Osteocyte (in vitro differentiated cells): ENCODE measurements at regions not wholly inside any gene's neighbourhood (a gene's known extent, or its start where the extent isn't known, plus 50 kb on each side); places are given as distances from the start of the nearest gene placed in this dataset.
"Not testable (repeated sequence)": the region's sequence is repeated elsewhere in the genome, so short reads cannot be mapped to it uniquely, and the experiment has no call there.

ENCODE experiments used
- DNase-seq: peaks from one replicate; pipeline ENCODE4 v3.0.0; 2021; ENCODE audit warnings: mixed read lengths; ENCODE audit not compliant: unreplicated experiment; ENCODE audit errors: extremely low spot score
- H3K27ac Mint-ChIP-seq: one replicate; pipeline ENCODE4 v1.8.0; 2021; ENCODE audit warnings: mild to moderate bottlenecking, mixed read lengths; ENCODE audit not compliant: unreplicated experiment
- H3K27me3 Mint-ChIP-seq: one replicate; pipeline ENCODE4 v1.8.0; 2021; ENCODE audit warnings: mixed read lengths; ENCODE audit not compliant: unreplicated experiment
- H3K36me3 Mint-ChIP-seq: one replicate; pipeline ENCODE4 v1.8.0; 2021; ENCODE audit warnings: mixed read lengths; ENCODE audit not compliant: unreplicated experiment
- H3K4me1 Mint-ChIP-seq: one replicate; pipeline ENCODE4 v1.8.0; 2021; ENCODE audit warnings: mixed read lengths; ENCODE audit not compliant: unreplicated experiment
- H3K4me3 Mint-ChIP-seq: one replicate; pipeline ENCODE4 v1.8.0; 2021; ENCODE audit warnings: mild to moderate bottlenecking, moderate library complexity, mixed read lengths; ENCODE audit not compliant: unreplicated experiment
- H3K9me3 Mint-ChIP-seq: one replicate; pipeline ENCODE4 v1.8.0; 2021; ENCODE audit warnings: mixed read lengths; ENCODE audit not compliant: unreplicated experiment
- CTCF ChIP-seq: fragments of 200-600 bp; sonication (generic); IDR thresholded peaks from 2 replicates; pipeline ENCODE4 v1.5.0; 2021; ENCODE audit warnings: antibody characterized with exemption, mild to moderate bottlenecking, moderate library complexity

- H3K36me3 Mint-ChIP-seq = peaks cover 42% of the 10 kb centered on the region
Measured at GRCh38 chr7:149608168-149608567, 110.6 kb upstream of the ZNF746 start.

GRCh38 chr7:149607683-149608082 lies 110.1 kb upstream of the ZNF746 start:
- DNase-seq = no peak
- peaks cover 40% of the 10 kb centered on the region for H3K36me3 Mint-ChIP-seq
- no peak overlapping the region for H3K4me3 Mint-ChIP-seq
- H3K4me1 Mint-ChIP-seq = no peaks in the 10 kb centered on the region
- H3K27me3 Mint-ChIP-seq = no peaks in the 10 kb centered on the region
- H3K9me3 Mint-ChIP-seq = no peaks in the 10 kb centered on the region
- H3K27ac Mint-ChIP-seq = no peak overlapping the region
- no peak for TF ChIP-seq CTCF

More at GRCh38 chr7:149608168-149608567, 110.6 kb upstream of the ZNF746 start:
- H3K27me3 Mint-ChIP-seq = no peaks in the 10 kb centered on the region
- H3K9me3 Mint-ChIP-seq = no peaks in the 10 kb centered on the region
- H3K4me1 Mint-ChIP-seq = no peaks in the 10 kb centered on the region
- no peak overlapping the region for H3K4me3 Mint-ChIP-seq
- no peak for DNase-seq
- no peak overlapping the region for H3K27ac Mint-ChIP-seq
- TF ChIP-seq CTCF = no peak

- Mint-ChIP-seq H3K27me3 (no peaks in the 10 kb centered on the region), H3K4me3 (no peak overlapping the region), H3K27ac (no peak overlapping the region), H3K9me3 (no peaks in the 10 kb centered on the region), H3K4me1 (no peaks in the 10 kb centered on the region), H3K36me3 (peaks cover 38% of the 10 kb centered on the region)
- TF ChIP-seq CTCF = no peak
- DNase-seq = no peak
Measured at GRCh38 chr7:149606826-149607225, 109.2 kb upstream of the ZNF746 start.

- H3K4me1 Mint-ChIP-seq = no peaks in the 10 kb centered on the region
- TF ChIP-seq CTCF = no peak
- no peak overlapping the region for H3K4me3 Mint-ChIP-seq
- no peaks in the 10 kb centered on the region for H3K27me3 Mint-ChIP-seq
- DNase-seq = no peak
- H3K36me3 Mint-ChIP-seq = peaks cover 38% of the 10 kb centered on the region
- H3K27ac Mint-ChIP-seq = no peak overlapping the region
- no peaks in the 10 kb centered on the region for H3K9me3 Mint-ChIP-seq
Measured at GRCh38 chr7:149605696-149606095, 108.1 kb upstream of the ZNF746 start.

- Mint-ChIP-seq H3K4me3 (no peak overlapping the region), H3K9me3 (no peaks in the 10 kb centered on the region)
- no peak for TF ChIP-seq CTCF
Measured at GRCh38 chr7:149604521-149604920, 106.9 kb upstream of the ZNF746 start.

GRCh38 chr7:149600669-149601330 lies 103.2 kb upstream of the ZNF746 start:
- H3K27ac Mint-ChIP-seq, H3K4me1 Mint-ChIP-seq, H3K9me3 Mint-ChIP-seq, H3K27me3 Mint-ChIP-seq, H3K4me3 Mint-ChIP-seq, DNase-seq: not testable (repeated sequence)
- peaks cover 43% of the 10 kb centered on the region for H3K36me3 Mint-ChIP-seq

More at GRCh38 chr7:149604521-149604920, 106.9 kb upstream of the ZNF746 start:
- Mint-ChIP-seq H3K27ac (no peak overlapping the region), H3K27me3 (no peaks in the 10 kb centered on the region), H3K36me3 (peaks cover 44% of the 10 kb centered on the region), H3K4me1 (no peaks in the 10 kb centered on the region)
- DNase-seq = no peak
